Endothelial cell of umbilical vein (primary cell): ENCODE measurements at regions not wholly inside any gene's neighbourhood (a gene's known extent, or its start where the extent isn't known, plus 50 kb on each side); places are given as distances from the start of the nearest gene placed in this dataset.

Experiments
- CTCF ChIP-seq, 2 donors: IDR thresholded peaks; 1 replicate in 1 of 2; 2 replicates in 1 of 2; pipeline ENCODE4 v1.5.1; 2011; ENCODE audit warnings: low read length in 2 of 2, mild to moderate bottlenecking in 2 of 2, moderate library complexity in 2 of 2, control low read depth in 1 of 2, inconsistent platforms in 1 of 2, low read depth in 1 of 2; ENCODE audit not compliant: insufficient read depth in 1 of 2; ENCODE audit errors: extremely low read depth in 1 of 2
- EZH2 ChIP-seq: IDR thresholded peaks from 2 replicates; pipeline ENCODE4 v1.6.1; 2012; ENCODE audit warnings: borderline replicate concordance, low read depth, mild to moderate bottlenecking, moderate library complexity, low read length, inconsistent platforms; ENCODE audit not compliant: severe bottlenecking
- FOS ChIP-seq: IDR thresholded peaks from 2 replicates; pipeline ENCODE4 v1.6.1; 2011; ENCODE audit warnings: mild to moderate bottlenecking, low read length, moderate library complexity, borderline replicate concordance; ENCODE audit not compliant: insufficient read depth
- JUN ChIP-seq: IDR thresholded peaks from 2 replicates; pipeline ENCODE4 v1.6.1; 2011; ENCODE audit warnings: borderline replicate concordance, low read depth; ENCODE audit not compliant: insufficient read length, insufficient read depth
- MAX ChIP-seq: IDR thresholded peaks from 2 replicates; pipeline ENCODE4 v1.6.1; 2011; ENCODE audit not compliant: insufficient read depth, insufficient read length
- POLR2A ChIP-seq: IDR thresholded peaks from 2 replicates; pipeline ENCODE4 v1.6.1; 2012; ENCODE audit warnings: low read depth, mild to moderate bottlenecking, control low read depth, low read length
- POLR2AphosphoS5 ChIP-seq: IDR thresholded peaks from 2 replicates; pipeline ENCODE4 v1.6.1; 2012; ENCODE audit warnings: low read depth, mild to moderate bottlenecking, control low read depth, low read length, moderate library complexity; ENCODE audit not compliant: insufficient read depth

GRCh38 chr12:71009430-71010142, 89.0 kb upstream of the PTPRR start:
- TF ChIP-seq MAX (no peak), CTCF (IDR thresholded peaks at IDR 0.05; ENCODE audit: extremely low read depth in 1 of 2, insufficient read depth in 1 of 2, low read depth in 1 of 2, low read length in 2 of 2) (no peak), EZH2 (no peak), JUN (no peak), POLR2AphosphoS5 (no peak), FOS (no peak), POLR2A (no peak)
